ENCODE measurements at regions not wholly inside any gene's neighbourhood (a gene's known extent, or its start where the extent isn't known, plus 50 kb on each side); places are given as distances from the start of the nearest gene placed in this dataset.

DNA sequence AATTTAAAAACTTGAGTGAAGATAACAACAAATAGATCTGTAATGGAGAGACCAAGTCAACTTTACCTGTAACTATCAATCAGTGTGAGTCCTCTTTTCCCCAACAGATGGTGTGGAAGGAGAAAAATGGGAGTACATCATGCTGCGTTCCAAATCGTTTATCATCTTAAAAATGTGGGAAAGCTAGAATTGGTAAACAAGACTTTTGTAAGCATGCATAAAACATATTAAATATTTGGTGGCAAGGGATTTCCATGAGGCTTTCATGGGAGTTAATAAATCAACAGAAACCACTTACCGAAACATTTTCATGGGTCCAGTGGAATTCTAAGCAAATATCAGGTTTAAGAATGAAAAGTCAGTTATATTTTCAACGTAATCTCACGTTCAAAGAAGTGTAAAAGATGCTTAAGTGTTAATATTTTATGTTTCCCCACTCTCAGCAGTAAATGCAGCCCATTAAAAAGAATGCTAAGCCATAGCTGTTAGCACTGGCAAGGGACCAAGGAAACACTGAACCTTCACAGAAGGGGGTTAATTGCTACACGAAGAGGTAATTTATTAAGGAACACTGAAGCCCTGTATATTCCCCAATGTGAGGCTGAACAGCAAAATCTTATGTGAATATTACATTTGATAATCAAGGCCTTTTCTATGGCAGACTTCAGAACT is 117.0 kb downstream of the ZC3H11B start:
- Histone ChIP-seq H3K4me1 (ENCODE audit: control insufficient read depth, insufficient read depth, low read length) (no peaks in the 10 kb centered on the region), H3K27ac (ENCODE audit: extremely low read depth, low read depth, low read length) (no peak overlapping the region), H3K4me3 (ENCODE audit: low read depth, low read length) (no peak overlapping the region), H3K36me3 (ENCODE audit: control insufficient read depth in 2 of 2, insufficient read depth in 1 of 2, low read length in 2 of 2) (no peaks in the 10 kb centered on the region), H3K9me3 (ENCODE audit: control insufficient read depth, insufficient read depth, low read depth, low read length) (no peaks in the 10 kb centered on the region)
- TF ChIP-seq WT1 (tag by site-specific recombination; IDR thresholded peaks at IDR 0.05) (peak; percentile 93), KLF10 (tag by site-specific recombination; IDR thresholded peaks at IDR 0.05) (no peak), ZNF791 (tag by site-specific recombination; IDR thresholded peaks at IDR 0.05) (no peak), ZBTB1 (tag by site-specific recombination; IDR thresholded peaks at IDR 0.05) (no peak), ZNF626 (tag by site-specific recombination; IDR thresholded peaks at IDR 0.05) (no peak), SCRT2 (tag by site-specific recombination; IDR thresholded peaks at IDR 0.05) (no peak), IKZF3 (tag by site-specific recombination; IDR thresholded peaks at IDR 0.05) (0 out of 2 replicates have a peak, but pooled peaks have one; percentile 23), FEZF1 (tag by site-specific recombination; IDR thresholded peaks at IDR 0.05) (peak; percentile 22; the same call in 1 of the 2 replicates), ZBTB8A (tag by site-specific recombination; IDR thresholded peaks at IDR 0.05) (peak; percentile 40), ZNF37A (tag by site-specific recombination; IDR thresholded peaks at IDR 0.05) (no peak)
- TF ChIP-seq, protein P1, sequence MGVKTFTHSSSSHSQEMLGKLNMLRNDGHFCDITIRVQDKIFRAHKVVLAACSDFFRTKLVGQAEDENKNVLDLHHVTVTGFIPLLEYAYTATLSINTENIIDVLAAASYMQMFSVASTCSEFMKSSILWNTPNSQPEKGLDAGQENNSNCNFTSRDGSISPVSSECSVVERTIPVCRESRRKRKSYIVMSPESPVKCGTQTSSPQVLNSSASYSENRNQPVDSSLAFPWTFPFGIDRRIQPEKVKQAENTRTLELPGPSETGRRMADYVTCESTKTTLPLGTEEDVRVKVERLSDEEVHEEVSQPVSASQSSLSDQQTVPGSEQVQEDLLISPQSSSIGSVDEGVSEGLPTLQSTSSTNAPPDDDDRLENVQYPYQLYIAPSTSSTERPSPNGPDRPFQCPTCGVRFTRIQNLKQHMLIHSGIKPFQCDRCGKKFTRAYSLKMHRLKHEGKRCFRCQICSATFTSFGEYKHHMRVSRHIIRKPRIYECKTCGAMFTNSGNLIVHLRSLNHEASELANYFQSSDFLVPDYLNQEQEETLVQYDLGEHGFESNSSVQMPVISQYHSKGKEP (tag by site-specific recombination; IDR thresholded peaks at IDR 0.05): peak; percentile 53; the same call in 1 of the 2 replicates
- TF ChIP-seq, protein P2, sequence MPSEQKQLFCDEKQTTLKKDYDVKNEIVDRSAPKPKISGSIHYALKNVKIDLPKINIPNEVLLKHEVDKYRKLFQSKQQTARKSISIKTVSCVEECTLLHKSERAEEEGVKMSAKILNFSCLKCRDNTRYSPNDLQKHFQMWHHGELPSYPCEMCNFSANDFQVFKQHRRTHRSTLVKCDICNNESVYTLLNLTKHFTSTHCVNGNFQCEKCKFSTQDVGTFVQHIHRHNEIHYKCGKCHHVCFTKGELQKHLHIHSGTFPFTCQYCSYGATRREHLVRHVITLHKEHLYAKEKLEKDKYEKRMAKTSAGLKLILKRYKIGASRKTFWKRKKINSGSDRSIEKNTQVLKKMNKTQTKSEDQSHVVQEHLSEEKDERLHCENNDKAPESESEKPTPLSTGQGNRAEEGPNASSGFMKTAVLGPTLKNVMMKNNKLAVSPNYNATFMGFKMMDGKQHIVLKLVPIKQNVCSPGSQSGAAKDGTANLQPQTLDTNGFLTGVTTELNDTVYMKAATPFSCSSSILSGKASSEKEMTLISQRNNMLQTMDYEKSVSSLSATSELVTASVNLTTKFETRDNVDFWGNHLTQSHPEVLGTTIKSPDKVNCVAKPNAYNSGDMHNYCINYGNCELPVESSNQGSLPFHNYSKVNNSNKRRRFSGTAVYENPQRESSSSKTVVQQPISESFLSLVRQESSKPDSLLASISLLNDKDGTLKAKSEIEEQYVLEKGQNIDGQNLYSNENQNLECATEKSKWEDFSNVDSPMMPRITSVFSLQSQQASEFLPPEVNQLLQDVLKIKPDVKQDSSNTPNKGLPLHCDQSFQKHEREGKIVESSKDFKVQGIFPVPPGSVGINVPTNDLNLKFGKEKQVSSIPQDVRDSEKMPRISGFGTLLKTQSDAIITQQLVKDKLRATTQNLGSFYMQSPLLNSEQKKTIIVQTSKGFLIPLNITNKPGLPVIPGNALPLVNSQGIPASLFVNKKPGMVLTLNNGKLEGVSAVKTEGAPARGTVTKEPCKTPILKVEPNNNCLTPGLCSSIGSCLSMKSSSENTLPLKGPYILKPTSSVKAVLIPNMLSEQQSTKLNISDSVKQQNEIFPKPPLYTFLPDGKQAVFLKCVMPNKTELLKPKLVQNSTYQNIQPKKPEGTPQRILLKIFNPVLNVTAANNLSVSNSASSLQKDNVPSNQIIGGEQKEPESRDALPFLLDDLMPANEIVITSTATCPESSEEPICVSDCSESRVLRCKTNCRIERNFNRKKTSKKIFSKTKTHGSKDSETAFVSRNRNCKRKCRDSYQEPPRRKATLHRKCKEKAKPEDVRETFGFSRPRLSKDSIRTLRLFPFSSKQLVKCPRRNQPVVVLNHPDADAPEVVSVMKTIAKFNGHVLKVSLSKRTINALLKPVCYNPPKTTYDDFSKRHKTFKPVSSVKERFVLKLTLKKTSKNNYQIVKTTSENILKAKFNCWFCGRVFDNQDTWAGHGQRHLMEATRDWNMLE (tag by site-specific recombination; conservative IDR thresholded peaks at IDR 0.05; ENCODE audit: low read depth): no peak
- TF ChIP-seq, protein P3, sequence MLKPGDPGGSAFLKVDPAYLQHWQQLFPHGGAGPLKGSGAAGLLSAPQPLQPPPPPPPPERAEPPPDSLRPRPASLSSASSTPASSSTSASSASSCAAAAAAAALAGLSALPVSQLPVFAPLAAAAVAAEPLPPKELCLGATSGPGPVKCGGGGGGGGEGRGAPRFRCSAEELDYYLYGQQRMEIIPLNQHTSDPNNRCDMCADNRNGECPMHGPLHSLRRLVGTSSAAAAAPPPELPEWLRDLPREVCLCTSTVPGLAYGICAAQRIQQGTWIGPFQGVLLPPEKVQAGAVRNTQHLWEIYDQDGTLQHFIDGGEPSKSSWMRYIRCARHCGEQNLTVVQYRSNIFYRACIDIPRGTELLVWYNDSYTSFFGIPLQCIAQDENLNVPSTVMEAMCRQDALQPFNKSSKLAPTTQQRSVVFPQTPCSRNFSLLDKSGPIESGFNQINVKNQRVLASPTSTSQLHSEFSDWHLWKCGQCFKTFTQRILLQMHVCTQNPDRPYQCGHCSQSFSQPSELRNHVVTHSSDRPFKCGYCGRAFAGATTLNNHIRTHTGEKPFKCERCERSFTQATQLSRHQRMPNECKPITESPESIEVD (tag by site-specific recombination; IDR thresholded peaks at IDR 0.05): peak; percentile 66
- ChIA-PET CTCF (no interaction called here), POLR2A (no interaction called here)

DNA sequence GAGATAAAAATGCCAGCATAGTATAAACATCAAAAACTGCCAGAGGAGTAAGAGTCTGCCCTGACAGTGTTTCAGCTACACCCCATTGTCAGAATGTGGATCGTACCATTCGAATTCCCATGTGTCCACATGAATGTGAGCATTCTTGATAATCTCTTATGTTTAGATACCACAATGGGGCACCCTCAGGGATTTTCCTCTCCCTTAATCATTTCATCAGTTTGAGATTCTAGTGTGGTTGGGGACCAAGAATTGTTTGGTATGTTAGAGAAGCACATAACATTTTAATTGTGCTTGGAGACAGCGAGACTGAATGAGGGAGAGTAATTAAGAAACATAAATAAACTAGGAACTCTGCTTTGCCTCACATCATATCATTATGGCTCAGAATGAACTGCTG is 120.2 kb downstream of the ZC3H11B start:
- TF ChIP-seq, protein P4, sequence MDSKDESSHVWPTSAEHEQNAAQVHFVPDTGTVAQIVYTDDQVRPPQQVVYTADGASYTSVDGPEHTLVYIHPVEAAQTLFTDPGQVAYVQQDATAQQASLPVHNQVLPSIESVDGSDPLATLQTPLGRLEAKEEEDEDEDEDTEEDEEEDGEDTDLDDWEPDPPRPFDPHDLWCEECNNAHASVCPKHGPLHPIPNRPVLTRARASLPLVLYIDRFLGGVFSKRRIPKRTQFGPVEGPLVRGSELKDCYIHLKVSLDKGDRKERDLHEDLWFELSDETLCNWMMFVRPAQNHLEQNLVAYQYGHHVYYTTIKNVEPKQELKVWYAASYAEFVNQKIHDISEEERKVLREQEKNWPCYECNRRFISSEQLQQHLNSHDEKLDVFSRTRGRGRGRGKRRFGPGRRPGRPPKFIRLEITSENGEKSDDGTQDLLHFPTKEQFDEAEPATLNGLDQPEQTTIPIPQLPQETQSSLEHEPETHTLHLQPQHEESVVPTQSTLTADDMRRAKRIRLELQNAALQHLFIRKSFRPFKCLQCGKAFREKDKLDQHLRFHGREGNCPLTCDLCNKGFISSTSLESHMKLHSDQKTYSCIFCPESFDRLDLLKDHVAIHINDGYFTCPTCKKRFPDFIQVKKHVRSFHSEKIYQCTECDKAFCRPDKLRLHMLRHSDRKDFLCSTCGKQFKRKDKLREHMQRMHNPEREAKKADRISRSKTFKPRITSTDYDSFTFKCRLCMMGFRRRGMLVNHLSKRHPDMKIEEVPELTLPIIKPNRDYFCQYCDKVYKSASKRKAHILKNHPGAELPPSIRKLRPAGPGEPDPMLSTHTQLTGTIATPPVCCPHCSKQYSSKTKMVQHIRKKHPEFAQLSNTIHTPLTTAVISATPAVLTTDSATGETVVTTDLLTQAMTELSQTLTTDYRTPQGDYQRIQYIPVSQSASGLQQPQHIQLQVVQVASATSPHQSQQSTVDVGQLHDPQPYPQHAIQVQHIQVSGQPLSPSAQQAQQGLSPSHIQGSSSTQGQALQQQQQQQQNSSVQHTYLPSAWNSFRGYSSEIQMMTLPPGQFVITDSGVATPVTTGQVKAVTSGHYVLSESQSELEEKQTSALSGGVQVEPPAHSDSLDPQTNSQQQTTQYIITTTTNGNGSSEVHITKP (tag by site-specific recombination; IDR thresholded peaks at IDR 0.05): peak; percentile 77
- TF ChIP-seq WT1 (tag by site-specific recombination; IDR thresholded peaks at IDR 0.05): peak; percentile 79
- TF ChIP-seq SP3 (tag by site-specific recombination; IDR thresholded peaks at IDR 0.05): no peak
- TF ChIP-seq MEIS1 (CRISPR knock-in tag; IDR thresholded peaks at IDR 0.05; ENCODE audit: borderline replicate concordance): no peak
- ChIA-PET CTCF (interaction anchor here (0.7 kb wide), 1 partner anchor 58 kb away, joined by 3 read pairs; no protein-coding TSS in a partner anchor), POLR2A (no interaction called here)
- H3K4me1 ChIP-seq (ENCODE audit: control insufficient read depth, insufficient read depth, low read length): no peaks in the 10 kb centered on the region
- H3K27ac ChIP-seq (ENCODE audit: extremely low read depth, low read depth, low read length): no peak overlapping the region
- H3K9me3 ChIP-seq (ENCODE audit: control insufficient read depth, insufficient read depth, low read depth, low read length): no peaks in the 10 kb centered on the region
- H3K4me3 ChIP-seq (ENCODE audit: low read depth, low read length): no peak overlapping the region
- H3K36me3 ChIP-seq (ENCODE audit: control insufficient read depth in 2 of 2, insufficient read depth in 1 of 2, low read length in 2 of 2): no peaks in the 10 kb centered on the region
